ENCODE measurements at regions not wholly inside any gene's neighbourhood (a gene's known extent, or its start where the extent isn't known, plus 50 kb on each side); places are given as distances from the start of the nearest gene placed in this dataset.

DNA sequence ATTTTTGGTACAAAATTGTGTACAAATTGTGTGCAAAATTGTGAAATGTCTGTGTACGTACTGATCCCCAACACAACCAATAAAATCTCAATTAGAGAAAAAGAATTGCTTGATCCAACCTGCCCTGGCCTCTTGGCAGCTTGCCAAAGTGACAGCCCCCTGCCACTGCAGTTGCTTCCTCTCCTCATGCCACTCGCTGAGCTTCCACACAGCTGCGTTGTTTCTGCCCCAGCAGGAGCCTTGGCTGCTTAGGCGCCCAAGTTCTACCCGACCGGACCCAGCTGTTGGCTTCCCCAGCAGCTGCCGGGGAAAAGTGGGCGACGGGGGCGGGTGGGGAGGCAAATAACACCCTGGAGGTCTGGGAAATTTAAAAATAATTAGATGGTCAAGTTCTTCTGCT, 171.8 kb upstream of the ATF7IP start:
- DNase-seq, result no peak
- TF ChIP-seq, protein P1, sequence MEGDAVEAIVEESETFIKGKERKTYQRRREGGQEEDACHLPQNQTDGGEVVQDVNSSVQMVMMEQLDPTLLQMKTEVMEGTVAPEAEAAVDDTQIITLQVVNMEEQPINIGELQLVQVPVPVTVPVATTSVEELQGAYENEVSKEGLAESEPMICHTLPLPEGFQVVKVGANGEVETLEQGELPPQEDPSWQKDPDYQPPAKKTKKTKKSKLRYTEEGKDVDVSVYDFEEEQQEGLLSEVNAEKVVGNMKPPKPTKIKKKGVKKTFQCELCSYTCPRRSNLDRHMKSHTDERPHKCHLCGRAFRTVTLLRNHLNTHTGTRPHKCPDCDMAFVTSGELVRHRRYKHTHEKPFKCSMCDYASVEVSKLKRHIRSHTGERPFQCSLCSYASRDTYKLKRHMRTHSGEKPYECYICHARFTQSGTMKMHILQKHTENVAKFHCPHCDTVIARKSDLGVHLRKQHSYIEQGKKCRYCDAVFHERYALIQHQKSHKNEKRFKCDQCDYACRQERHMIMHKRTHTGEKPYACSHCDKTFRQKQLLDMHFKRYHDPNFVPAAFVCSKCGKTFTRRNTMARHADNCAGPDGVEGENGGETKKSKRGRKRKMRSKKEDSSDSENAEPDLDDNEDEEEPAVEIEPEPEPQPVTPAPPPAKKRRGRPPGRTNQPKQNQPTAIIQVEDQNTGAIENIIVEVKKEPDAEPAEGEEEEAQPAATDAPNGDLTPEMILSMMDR (IDR thresholded peaks at IDR 0.05), result no peak
- Mint-ChIP-seq H3K9me3 (no peaks in the 10 kb centered on the region), H3K4me3 (no peak overlapping the region), H3K27ac (no peak overlapping the region), H3K4me1 (ENCODE audit: low read depth) (peaks cover 6% of the 10 kb centered on the region; the same call in 1 of the 2 replicates), H3K27me3 (ENCODE audit: insufficient read depth) (peaks cover 3% of the 10 kb centered on the region), H3K36me3 (ENCODE audit: low read depth) (no peaks in the 10 kb centered on the region)

DNA sequence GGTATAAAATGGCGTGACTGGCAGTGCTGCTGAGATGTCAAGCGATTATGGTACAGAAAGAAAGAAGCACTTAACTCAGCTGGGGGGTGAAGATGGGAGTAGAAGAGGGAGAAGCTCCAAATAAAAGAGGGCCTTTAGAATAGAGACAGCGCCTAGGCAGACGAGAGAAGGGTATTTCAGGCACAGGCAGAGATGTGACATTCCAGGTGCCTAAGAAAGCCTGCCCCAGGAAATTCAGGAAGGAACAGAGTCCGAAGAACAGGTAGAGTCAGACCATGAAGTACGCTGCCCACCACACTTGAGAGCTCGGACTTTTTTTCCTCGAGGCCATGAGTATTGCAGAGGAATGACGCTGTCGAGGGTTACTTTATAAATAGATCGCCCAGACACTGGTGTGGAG, 170.9 kb upstream of the ATF7IP start:
- Mint-ChIP-seq H3K36me3 (ENCODE audit: low read depth) (no peaks in the 10 kb centered on the region), H3K27me3 (ENCODE audit: insufficient read depth) (peaks cover 1% of the 10 kb centered on the region; the same call in 1 of the 2 replicates), H3K4me1 (ENCODE audit: low read depth) (peaks cover 6% of the 10 kb centered on the region; the same call in 1 of the 2 replicates), H3K9me3 (no peaks in the 10 kb centered on the region), H3K4me3 (no peak overlapping the region), H3K27ac (no peak overlapping the region)
- DNase-seq, result no peak
- TF ChIP-seq, protein P1 (IDR thresholded peaks at IDR 0.05), result no peak

DNA sequence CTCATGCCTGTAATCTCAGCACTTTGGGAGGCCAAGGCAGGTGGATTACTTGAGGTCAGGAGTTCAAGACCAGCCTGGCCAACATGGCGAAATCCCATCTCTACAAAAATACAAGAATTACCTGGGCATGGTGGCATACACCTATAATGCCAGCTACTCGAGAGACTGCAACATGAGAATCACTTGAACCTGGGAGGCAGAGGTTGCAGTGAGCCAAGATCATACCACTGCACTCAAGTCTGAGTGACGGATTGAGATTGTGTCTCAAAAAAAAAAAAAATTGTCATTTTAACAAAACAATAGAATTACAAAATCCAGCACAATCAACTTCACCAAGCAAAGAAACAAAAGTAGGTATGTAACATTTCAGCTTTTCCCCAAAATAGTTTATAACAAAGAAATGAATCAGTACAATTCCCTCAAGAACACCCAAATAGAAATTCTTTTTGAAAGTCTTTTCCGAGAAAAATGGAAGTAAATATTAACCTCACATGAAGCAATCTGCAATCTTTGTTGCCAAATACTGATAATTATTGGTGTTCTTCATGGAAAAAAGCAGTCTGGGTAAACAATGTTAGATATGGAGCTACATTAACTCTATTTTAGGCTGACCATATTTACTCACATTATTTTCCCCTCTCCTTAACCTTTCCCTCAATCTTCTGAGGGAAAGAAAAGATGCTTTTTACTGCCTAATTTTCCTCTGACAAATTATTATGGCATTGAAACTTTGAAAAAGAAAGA, 165.9 kb upstream of the ATF7IP start:
- Mint-ChIP-seq H3K4me3 (no peak overlapping the region), H3K9me3 (no peaks in the 10 kb centered on the region), H3K4me1 (ENCODE audit: low read depth) (peaks cover 6% of the 10 kb centered on the region; the same call in 1 of the 2 replicates), H3K27me3 (ENCODE audit: insufficient read depth) (peaks cover 6% of the 10 kb centered on the region; the same call in 1 of the 2 replicates), H3K27ac (no peak overlapping the region), H3K36me3 (ENCODE audit: low read depth) (no peaks in the 10 kb centered on the region)
- DNase-seq, result no peak
- TF ChIP-seq, protein P1 (IDR thresholded peaks at IDR 0.05), result no peak

DNA sequence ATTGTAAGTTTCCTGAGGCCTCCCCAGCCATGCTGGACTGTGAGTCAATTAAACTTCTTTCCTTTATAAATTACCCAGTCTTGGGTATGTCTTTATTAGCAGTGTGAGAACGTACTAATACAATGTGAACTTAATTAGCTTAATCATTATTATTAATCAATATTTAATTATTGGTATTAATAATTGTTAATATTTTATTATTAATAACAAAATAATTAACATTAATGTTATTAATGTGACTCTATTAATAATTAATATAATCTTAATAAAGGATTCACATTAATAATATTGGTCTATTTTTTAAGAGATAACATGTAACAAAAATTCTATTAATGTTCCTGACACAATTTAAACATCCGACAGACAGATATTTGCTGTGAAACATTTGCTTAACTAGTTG, 164.9 kb upstream of the ATF7IP start:
- H3K4me3 Mint-ChIP-seq, result no peak overlapping the region
- no peak for DNase-seq
- TF ChIP-seq, protein P1 (IDR thresholded peaks at IDR 0.05), result no peak
- H3K27ac Mint-ChIP-seq, result no peak overlapping the region
- H3K27me3 Mint-ChIP-seq (ENCODE audit: insufficient read depth), result peaks cover 6% of the 10 kb centered on the region; the same call in 1 of the 2 replicates
- H3K9me3 Mint-ChIP-seq, result no peaks in the 10 kb centered on the region
- H3K4me1 Mint-ChIP-seq (ENCODE audit: low read depth), result peaks cover 6% of the 10 kb centered on the region; the same call in 1 of the 2 replicates
- no peaks in the 10 kb centered on the region for H3K36me3 Mint-ChIP-seq (ENCODE audit: low read depth)

DNA sequence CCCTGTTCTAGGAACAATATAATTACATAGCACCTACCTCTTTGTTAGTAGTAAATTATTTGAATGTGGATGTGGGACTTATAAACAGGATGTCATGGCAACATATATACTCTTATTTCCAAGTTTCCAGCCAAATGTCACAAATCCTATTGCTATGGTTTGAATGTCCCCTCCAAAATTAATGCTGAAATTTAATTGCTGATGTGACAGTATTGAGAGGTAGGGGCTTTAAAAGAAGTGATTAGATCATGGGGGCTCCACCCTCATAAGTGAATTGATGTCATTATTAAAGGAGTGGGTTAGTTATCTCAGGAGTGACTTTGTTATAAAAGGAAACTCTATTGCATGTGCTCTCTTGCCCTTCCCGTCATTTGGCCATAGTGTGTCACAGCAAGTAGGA, 164.2 kb upstream of the ATF7IP start:
- Mint-ChIP-seq H3K4me1 (ENCODE audit: low read depth) (peaks cover 6% of the 10 kb centered on the region; the same call in 1 of the 2 replicates), H3K27me3 (ENCODE audit: insufficient read depth) (peaks cover 7% of the 10 kb centered on the region), H3K27ac (no peak overlapping the region), H3K9me3 (no peaks in the 10 kb centered on the region), H3K4me3 (no peak overlapping the region), H3K36me3 (ENCODE audit: low read depth) (no peaks in the 10 kb centered on the region)
- DNase-seq, result no peak
- TF ChIP-seq, protein P1 (IDR thresholded peaks at IDR 0.05), result no peak

All from HFFc6 (cell line).